HCT116 (cell line): ENCODE measurements at regions not wholly inside any gene's neighbourhood (a gene's known extent, or its start where the extent isn't known, plus 50 kb on each side); places are given as distances from the start of the nearest gene placed in this dataset.

Source experiments
- ATAC-seq: fragments of 200-7000 bp; cut with Tn5 transposase; 2 replicates; pipeline ENCODE4 v1.9.1; 2020; ENCODE audit warnings: mild to moderate bottlenecking, moderate library complexity
- BruUV-seq: library from RNA; stranded (reverse); fragments of 400-500 nt; replicated peaks from 2 replicates; lab custom pipeline; 2021; lab: Mats Ljungman, UMichigan
- CTCF ChIA-PET: fragments of 300-600 bp; sonication (Branson Sonifier 250); formaldehyde crosslinking; loops from one replicate; lab custom pipeline; 2021; ENCODE audit warnings: antibody characterized with exemption; lab: Charles Lee
- POLR2A ChIA-PET: fragments of 300-600, 350-600 bp; sonication (Branson Sonifier 250); formaldehyde crosslinking; loops from one replicate; lab custom pipeline; 2021; ENCODE audit warnings: antibody characterized with exemption; lab: Charles Lee
- RAD21 ChIA-PET, 2 experiments: fragments of 300-600 bp; sonication (Branson Sonifier 250); formaldehyde crosslinking; loops; one replicate each; lab custom pipeline; 2023; ENCODE audit warnings: low total read pairs in 2 of 2; ENCODE audit not compliant: uncharacterized antibody in 2 of 2, unreplicated experiment in 2 of 2, low non-redundant PET in 1 of 2; lab: Charles Lee
- DNase-seq: peaks from one replicate; pipeline ENCODE4 v3.0.0-alpha.2; 2010; ENCODE audit warnings: low read depth, low spot score
- H2AFZ ChIP-seq: fragments of 200-600 bp; shearing (Covaris generic), sonication (generic); 2 replicates; pipeline ENCODE4 v1.6.1; 2017; ENCODE audit warnings: low read depth, mixed run types, mixed read lengths, antibody characterized with exemption, low read length; ENCODE audit not compliant: poor library complexity, severe bottlenecking
- H3K27ac ChIP-seq: 2 replicates; pipeline ENCODE4 v1.5.1; 2012; ENCODE audit warnings: low read depth, low read length
- H3K27me3 ChIP-seq: fragments of 200-600 bp; sonication (generic); 2 replicates; pipeline ENCODE4 v1.6.1; 2016; ENCODE audit warnings: mixed run types, low read length, mixed read lengths; ENCODE audit not compliant: insufficient read depth
- H3K36me3 ChIP-seq, 2 experiments: fragments of 200-500 bp in 1 of 2; fragments of 200-600 bp in 1 of 2; sonication (Bioruptor generic) in 1 of 2; sonication (generic) in 1 of 2; 2 replicates each; pipeline versions ENCODE4 v1.5.1 to v1.6.1; 2014 to 2016; ENCODE audit warnings: low read length in 2 of 2, inconsistent platforms in 1 of 2, mixed read lengths in 1 of 2, mixed run types in 1 of 2; ENCODE audit not compliant: insufficient read depth in 2 of 2, control insufficient read depth in 1 of 2
- H3K4me1 ChIP-seq, 2 experiments: fragments of 200-600 bp in 1 of 2; sonication (generic) in 1 of 2; 2 replicates each; pipeline versions ENCODE4 v1.5.1 to v1.6.1; 2012 to 2017; ENCODE audit warnings: low read length in 2 of 2, inconsistent platforms in 1 of 2, mild to moderate bottlenecking in 1 of 2, mixed read lengths in 1 of 2, mixed run types in 1 of 2, moderate library complexity in 1 of 2; ENCODE audit not compliant: insufficient read depth in 2 of 2, control insufficient read depth in 1 of 2
- H3K4me2 ChIP-seq: fragments of 200-600 bp; sonication (generic); 2 replicates; pipeline ENCODE4 v1.6.1; 2017; ENCODE audit warnings: mixed run types, low read length, mixed read lengths
- H3K4me3 ChIP-seq, 2 experiments: fragments of 200-600 bp in 1 of 2; sonication (generic) in 1 of 2; replicated peaks in 1 of 2; 2 replicates each; pipeline ENCODE4 v1.5.1; 2011 to 2016; ENCODE audit warnings: low read length in 2 of 2, control low read depth in 1 of 2, low read depth in 1 of 2, mild to moderate bottlenecking in 1 of 2, mixed read lengths in 1 of 2, mixed run types in 1 of 2
- H3K79me2 ChIP-seq: fragments of 200-600 bp; sonication (generic); 2 replicates; pipeline ENCODE4 v1.6.1; 2017; ENCODE audit warnings: mild to moderate bottlenecking, mixed run types, low read length, moderate library complexity, mixed read lengths; ENCODE audit not compliant: insufficient read depth
- H3K9ac ChIP-seq: fragments of 200-600 bp; sonication (generic); 2 replicates; pipeline ENCODE4 v1.6.1; 2016; ENCODE audit warnings: low read length, mixed read lengths
- H3K9me2 ChIP-seq: fragments of 200-600 bp; sonication (generic), shearing (Covaris generic); 2 replicates; pipeline ENCODE4 v1.6.1; 2017; ENCODE audit warnings: mixed run types, mild to moderate bottlenecking, moderate library complexity; ENCODE audit not compliant: insufficient read depth
- H3K9me3 ChIP-seq, 2 experiments: fragments of 200-500 bp in 1 of 2; fragments of 200-600 bp in 1 of 2; sonication (Bioruptor generic) in 1 of 2; sonication (generic) in 1 of 2; 2 replicates each; pipeline ENCODE4 v1.6.1; 2014 to 2017; ENCODE audit warnings: low read length in 2 of 2, mixed read lengths in 2 of 2, inconsistent platforms in 1 of 2, low read depth in 1 of 2, mild to moderate bottlenecking in 1 of 2, mixed run types in 1 of 2, moderate library complexity in 1 of 2; ENCODE audit not compliant: control insufficient read depth in 1 of 2, insufficient read depth in 1 of 2
- H4K20me1 ChIP-seq: fragments of 200-600 bp; sonication (generic), shearing (Covaris generic); 2 replicates; pipeline ENCODE4 v1.6.1; 2017; ENCODE audit warnings: mixed run types, mild to moderate bottlenecking, moderate library complexity; ENCODE audit not compliant: insufficient read depth
- CTCF ChIP-seq, 3 experiments: fragments of 200-600 bp in 1 of 3; sonication (generic) in 1 of 3; IDR thresholded peaks in 2 of 3; conservative IDR thresholded peaks in 1 of 3; 2 replicates each; pipeline ENCODE4 v1.5.1; 2012 to 2017; ENCODE audit warnings: low read depth in 2 of 3, low read length in 2 of 3, antibody characterized with exemption in 1 of 3, borderline replicate concordance in 1 of 3, control low read depth in 1 of 3, mild to moderate bottlenecking in 1 of 3, mixed read lengths in 1 of 3, mixed run types in 1 of 3, moderate library complexity in 1 of 3; ENCODE audit not compliant: insufficient read depth in 1 of 3
- EGR1 ChIP-seq: IDR thresholded peaks from 2 replicates; pipeline ENCODE4 v1.6.1; 2012; ENCODE audit warnings: low read depth
- ELF1 ChIP-seq: IDR thresholded peaks from 2 replicates; pipeline ENCODE4 v1.6.1; 2012; ENCODE audit warnings: low read depth, borderline replicate concordance
- EZH2phosphoT487 ChIP-seq: fragments of 200-600 bp; IDR thresholded peaks from 2 replicates; pipeline ENCODE4 v1.6.1; 2018; ENCODE audit warnings: antibody characterized with exemption, borderline replicate concordance
- FOSL1 ChIP-seq: IDR thresholded peaks from 2 replicates; pipeline ENCODE4 v1.6.1; 2012; ENCODE audit warnings: low read depth
- JUND ChIP-seq: IDR thresholded peaks from 2 replicates; pipeline ENCODE4 v1.6.1; 2012
- MAX ChIP-seq: IDR thresholded peaks from 2 replicates; pipeline ENCODE4 v1.6.1; 2012
- SP1 ChIP-seq: IDR thresholded peaks from 2 replicates; pipeline ENCODE4 v1.6.1; 2012; ENCODE audit warnings: low read depth
- SRF ChIP-seq: IDR thresholded peaks from 2 replicates; pipeline ENCODE4 v1.6.1; 2012; ENCODE audit warnings: low read depth
- YY1 ChIP-seq: IDR thresholded peaks from 2 replicates; pipeline ENCODE4 v1.6.1; 2011; ENCODE audit warnings: low read length, low read depth, moderate library complexity, mild to moderate bottlenecking; ENCODE audit not compliant: insufficient replicate concordance; ENCODE audit errors: extremely low read depth
- ZFX ChIP-seq: fragments of 450-650 bp; IDR thresholded peaks from 2 replicates; pipeline ENCODE4 v1.6.1; 2017
- intact Hi-C: fragments of 100-400 bp; cut with micrococcal nuclease; formaldehyde crosslinking; loops from 2 replicates; pipeline ENCODE4 v1.10.0; 2022
- TF ChIP-seq, protein P1 (sequence below): IDR thresholded peaks from 2 replicates; pipeline ENCODE4 v1.6.1; 2012; ENCODE audit warnings: low read depth

GRCh38 chr5:76030343-76030742, 52.8 kb upstream of the SV2C start:
- Histone ChIP-seq H3K4me2 (no peak overlapping the region), H3K36me3 (no peaks in the 10 kb centered on the region), H2AFZ (no peak overlapping the region), H3K9me2 (no peaks in the 10 kb centered on the region), H3K9me3 (no peaks in the 10 kb centered on the region), H3K4me1 (no peaks in the 10 kb centered on the region), H3K9ac (no peak overlapping the region), H3K79me2 (no peaks in the 10 kb centered on the region), H3K27ac (no peak overlapping the region), H3K27me3 (peaks cover 28% of the 10 kb centered on the region), H3K4me3 (no peak overlapping the region), H4K20me1 (no peaks in the 10 kb centered on the region)
- TF ChIP-seq SP1: no peak
- no peak for TF ChIP-seq YY1
- TF ChIP-seq MAX: no peak
- no peak for TF ChIP-seq ELF1
- no peak for TF ChIP-seq ZFX
- TF ChIP-seq CTCF (IDR thresholded peaks at IDR 0.05 in 2 of 3, conservative IDR thresholded peaks at IDR 0.05 in 1 of 3; ENCODE audit: borderline replicate concordance in 1 of 3, insufficient read depth in 1 of 3, low read depth in 2 of 3, low read length in 2 of 3): no peak
- TF ChIP-seq EZH2phosphoT487: no peak
- no peak for TF ChIP-seq JUND
- no peak for TF ChIP-seq EGR1
- intact Hi-C loops: no loop called here
- DNase-seq (no peak), ATAC-seq (no peak)
- BruUV-seq: no TSS peak
- CTCF ChIA-PET: no interaction called here
- POLR2A ChIA-PET: no interaction called here
- RAD21 ChIA-PET: no interaction called here

DNA sequence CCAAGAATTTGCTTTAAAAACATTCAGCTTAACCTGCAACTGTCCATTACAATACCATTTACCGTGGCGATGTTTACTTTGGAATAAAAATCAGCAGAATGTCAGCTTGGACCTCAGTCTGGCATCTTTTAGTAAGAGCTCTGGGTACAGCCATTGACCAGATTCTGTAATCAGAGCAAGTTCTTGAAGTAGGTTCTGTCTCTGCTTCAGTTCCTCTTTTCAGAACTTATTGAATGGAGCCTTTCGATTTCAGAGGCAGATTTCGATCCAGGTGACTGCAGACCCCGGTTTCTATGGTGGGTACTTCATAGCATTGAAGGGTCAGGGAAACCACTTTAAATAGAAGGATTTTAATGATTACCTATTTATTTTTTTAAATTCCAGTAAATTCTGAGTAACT, 53.4 kb upstream of the SV2C start:
- Histone ChIP-seq H3K4me1 (no peaks in the 10 kb centered on the region), H3K27me3 (peaks cover 33% of the 10 kb centered on the region), H3K9ac (no peak overlapping the region), H2AFZ (no peak overlapping the region), H3K27ac (no peak overlapping the region), H4K20me1 (no peaks in the 10 kb centered on the region), H3K4me2 (no peak overlapping the region), H3K9me2 (no peaks in the 10 kb centered on the region), H3K9me3 (no peaks in the 10 kb centered on the region), H3K4me3 (no peak overlapping the region), H3K36me3 (no peaks in the 10 kb centered on the region), H3K79me2 (no peaks in the 10 kb centered on the region)
- POLR2A ChIA-PET: no interaction called here
- CTCF ChIA-PET: no interaction called here
- RAD21 ChIA-PET: no interaction called here
- intact Hi-C loops: no loop called here
- ATAC-seq (no peak), DNase-seq (no peak)
- BruUV-seq: no TSS peak
- TF ChIP-seq FOSL1 (no peak), CTCF (IDR thresholded peaks at IDR 0.05 in 2 of 3, conservative IDR thresholded peaks at IDR 0.05 in 1 of 3; ENCODE audit: borderline replicate concordance in 1 of 3, insufficient read depth in 1 of 3, low read depth in 2 of 3, low read length in 2 of 3) (no peak), SRF (no peak), EGR1 (no peak)
- TF ChIP-seq, protein P1, sequence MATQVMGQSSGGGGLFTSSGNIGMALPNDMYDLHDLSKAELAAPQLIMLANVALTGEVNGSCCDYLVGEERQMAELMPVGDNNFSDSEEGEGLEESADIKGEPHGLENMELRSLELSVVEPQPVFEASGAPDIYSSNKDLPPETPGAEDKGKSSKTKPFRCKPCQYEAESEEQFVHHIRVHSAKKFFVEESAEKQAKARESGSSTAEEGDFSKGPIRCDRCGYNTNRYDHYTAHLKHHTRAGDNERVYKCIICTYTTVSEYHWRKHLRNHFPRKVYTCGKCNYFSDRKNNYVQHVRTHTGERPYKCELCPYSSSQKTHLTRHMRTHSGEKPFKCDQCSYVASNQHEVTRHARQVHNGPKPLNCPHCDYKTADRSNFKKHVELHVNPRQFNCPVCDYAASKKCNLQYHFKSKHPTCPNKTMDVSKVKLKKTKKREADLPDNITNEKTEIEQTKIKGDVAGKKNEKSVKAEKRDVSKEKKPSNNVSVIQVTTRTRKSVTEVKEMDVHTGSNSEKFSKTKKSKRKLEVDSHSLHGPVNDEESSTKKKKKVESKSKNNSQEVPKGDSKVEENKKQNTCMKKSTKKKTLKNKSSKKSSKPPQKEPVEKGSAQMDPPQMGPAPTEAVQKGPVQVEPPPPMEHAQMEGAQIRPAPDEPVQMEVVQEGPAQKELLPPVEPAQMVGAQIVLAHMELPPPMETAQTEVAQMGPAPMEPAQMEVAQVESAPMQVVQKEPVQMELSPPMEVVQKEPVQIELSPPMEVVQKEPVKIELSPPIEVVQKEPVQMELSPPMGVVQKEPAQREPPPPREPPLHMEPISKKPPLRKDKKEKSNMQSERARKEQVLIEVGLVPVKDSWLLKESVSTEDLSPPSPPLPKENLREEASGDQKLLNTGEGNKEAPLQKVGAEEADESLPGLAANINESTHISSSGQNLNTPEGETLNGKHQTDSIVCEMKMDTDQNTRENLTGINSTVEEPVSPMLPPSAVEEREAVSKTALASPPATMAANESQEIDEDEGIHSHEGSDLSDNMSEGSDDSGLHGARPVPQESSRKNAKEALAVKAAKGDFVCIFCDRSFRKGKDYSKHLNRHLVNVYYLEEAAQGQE: no peak
